ENCODE measurements at regions not wholly inside any gene's neighbourhood (a gene's known extent, or its start where the extent isn't known, plus 50 kb on each side); places are given as distances from the start of the nearest gene placed in this dataset.

DNA sequence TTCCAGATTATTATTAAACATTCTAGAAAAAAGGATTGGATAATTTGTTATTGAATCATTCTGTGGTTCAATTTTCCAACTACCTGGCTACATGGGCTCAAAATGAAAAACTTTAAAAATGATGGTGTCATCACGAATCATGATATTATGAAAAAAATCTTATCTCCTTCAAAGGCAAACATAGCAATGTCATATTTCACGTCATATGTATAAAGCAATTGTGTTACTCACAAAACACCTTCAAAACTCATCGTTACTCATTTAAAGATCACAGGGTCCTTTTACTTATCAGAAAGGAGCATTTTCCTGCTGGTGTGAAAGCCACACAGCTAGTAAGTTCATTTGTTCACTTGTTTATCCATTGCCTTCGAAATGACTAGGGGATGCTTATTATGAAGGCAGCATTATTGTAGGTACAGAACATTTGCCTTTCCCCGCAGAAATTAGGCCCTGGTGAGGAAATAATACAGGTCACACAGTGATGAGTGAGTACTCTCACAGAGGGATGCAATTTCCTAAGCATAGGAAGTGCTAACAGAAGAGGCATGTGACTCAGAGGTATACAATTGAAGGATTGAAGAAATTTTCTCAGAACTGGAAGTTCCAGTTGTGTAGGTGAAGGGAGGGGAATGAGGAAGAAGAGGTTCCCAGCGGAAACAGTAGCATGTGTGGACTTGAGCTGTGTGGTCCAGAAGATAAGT is 478.7 kb downstream of the INHBA start:
- Histone ChIP-seq H3K36me3 (no peaks in the 10 kb centered on the region), H3K9me3 (peaks cover 0 to 8% (median under 1%) of the 10 kb centered on the region in 4 donors), H3K4me1 (no peaks in the 10 kb centered on the region), H3K27me3 (no peaks in the 10 kb centered on the region), H3K4me3 (no peak overlapping the region), H3K27ac (no peak overlapping the region)
- TF ChIP-seq, protein P1, sequence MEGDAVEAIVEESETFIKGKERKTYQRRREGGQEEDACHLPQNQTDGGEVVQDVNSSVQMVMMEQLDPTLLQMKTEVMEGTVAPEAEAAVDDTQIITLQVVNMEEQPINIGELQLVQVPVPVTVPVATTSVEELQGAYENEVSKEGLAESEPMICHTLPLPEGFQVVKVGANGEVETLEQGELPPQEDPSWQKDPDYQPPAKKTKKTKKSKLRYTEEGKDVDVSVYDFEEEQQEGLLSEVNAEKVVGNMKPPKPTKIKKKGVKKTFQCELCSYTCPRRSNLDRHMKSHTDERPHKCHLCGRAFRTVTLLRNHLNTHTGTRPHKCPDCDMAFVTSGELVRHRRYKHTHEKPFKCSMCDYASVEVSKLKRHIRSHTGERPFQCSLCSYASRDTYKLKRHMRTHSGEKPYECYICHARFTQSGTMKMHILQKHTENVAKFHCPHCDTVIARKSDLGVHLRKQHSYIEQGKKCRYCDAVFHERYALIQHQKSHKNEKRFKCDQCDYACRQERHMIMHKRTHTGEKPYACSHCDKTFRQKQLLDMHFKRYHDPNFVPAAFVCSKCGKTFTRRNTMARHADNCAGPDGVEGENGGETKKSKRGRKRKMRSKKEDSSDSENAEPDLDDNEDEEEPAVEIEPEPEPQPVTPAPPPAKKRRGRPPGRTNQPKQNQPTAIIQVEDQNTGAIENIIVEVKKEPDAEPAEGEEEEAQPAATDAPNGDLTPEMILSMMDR (IDR thresholded peaks at IDR 0.05): no peak
- TF ChIP-seq EP300 (IDR thresholded peaks at IDR 0.05) (no peak), POLR2A (IDR thresholded peaks at IDR 0.05) (no peak), POLR2AphosphoS5 (IDR thresholded peaks at IDR 0.05) (no peak)
- intact Hi-C loops (cut with DNase I; ENCODE audit: low total_unique reads): no loop called here
- peak in 1 of 2 donors; percentile 20 for DNase-seq
- 59 to 73% (median 70%) methylated on average over 6 of the region's 6 CpGs for WGBS, 5 donors

DNA sequence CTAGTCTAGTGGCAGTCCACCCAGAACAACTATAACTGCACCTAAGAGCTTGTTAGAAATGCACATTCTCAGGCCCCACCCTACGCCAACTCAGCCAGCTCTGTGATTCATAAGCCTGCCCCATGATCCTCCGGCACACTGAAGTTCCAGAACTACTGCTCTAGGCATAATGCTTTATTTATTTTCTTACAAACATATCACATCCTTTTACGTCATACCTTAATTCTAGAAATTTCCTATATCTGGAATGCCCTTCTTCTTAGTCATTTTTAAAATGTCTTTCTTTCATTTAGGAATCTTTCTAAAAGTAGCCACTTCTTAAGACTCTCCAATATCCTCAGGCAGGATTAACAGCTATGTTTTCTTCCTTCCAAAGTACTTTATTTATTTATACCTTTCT is 480.1 kb downstream of the INHBA start:
- WGBS, 5 donors: 88 to 90% (median 89%) methylated on average over 3 of the region's 3 CpGs
- DNase-seq: no peak
- intact Hi-C loops (cut with DNase I; ENCODE audit: low total_unique reads): no loop called here
- Histone ChIP-seq H3K9me3 (no peaks in the 10 kb centered on the region), H3K36me3 (no peaks in the 10 kb centered on the region), H3K4me3 (no peak overlapping the region), H3K4me1 (no peaks in the 10 kb centered on the region), H3K27ac (no peak overlapping the region), H3K27me3 (no peaks in the 10 kb centered on the region)
- TF ChIP-seq POLR2A (IDR thresholded peaks at IDR 0.05) (no peak), EP300 (IDR thresholded peaks at IDR 0.05) (no peak), POLR2AphosphoS5 (IDR thresholded peaks at IDR 0.05) (no peak)
- TF ChIP-seq, protein P1 (IDR thresholded peaks at IDR 0.05): no peak

DNA sequence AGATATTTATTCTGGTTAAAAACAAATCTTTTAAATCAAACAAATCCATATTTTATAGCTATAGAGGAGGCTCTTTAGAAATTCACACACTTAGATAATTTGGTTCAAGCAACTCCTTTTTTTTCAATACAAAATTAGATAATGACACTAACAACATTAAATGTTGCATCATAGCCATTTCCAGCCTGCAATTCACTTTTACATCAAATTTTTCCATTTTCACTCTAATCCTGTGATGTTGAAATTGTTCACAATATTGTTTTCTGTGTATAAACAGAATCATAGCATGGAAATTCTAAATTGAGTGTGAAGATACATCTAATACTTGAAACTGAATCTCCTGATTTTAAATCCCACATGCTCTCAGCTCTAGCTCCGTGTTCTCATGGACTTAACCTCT is 482.6 kb downstream of the INHBA start:
- Histone ChIP-seq H3K36me3 (no peaks in the 10 kb centered on the region), H3K4me1 (no peaks in the 10 kb centered on the region)
- WGBS, 5 donors: 50 to 61% (median 54%) methylated on average over 1 of the region's 1 CpG

DNA sequence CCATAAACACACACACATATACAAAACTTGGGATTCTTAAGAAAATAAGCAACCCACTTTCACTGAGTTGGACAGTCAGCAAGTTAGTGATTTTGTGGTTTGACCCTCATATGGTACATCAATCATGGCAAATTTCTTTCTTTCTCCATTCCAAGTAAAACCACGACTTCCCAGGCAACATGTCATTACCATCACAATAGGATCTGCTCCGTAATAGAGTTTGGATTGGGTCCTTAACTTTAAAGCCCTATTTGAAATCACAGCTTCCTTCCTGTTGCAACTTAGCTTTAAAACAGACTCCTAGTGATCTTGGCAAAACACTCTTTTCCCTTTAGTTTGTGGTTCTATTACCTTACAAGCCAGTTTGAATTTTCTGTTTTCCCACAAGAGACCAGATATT is 483.6 kb downstream of the INHBA start:
- intact Hi-C loops (cut with DNase I; ENCODE audit: low total_unique reads): no loop called here
- WGBS, 5 donors: 25 to 60% (median 37%) methylated on average over 2 of the region's 2 CpGs
- DNase-seq: no peak

More for the DNA sequence above, 482.6 kb downstream of the INHBA start:
- H3K27me3 ChIP-seq: no peaks in the 10 kb centered on the region
- no peak overlapping the region for H3K27ac ChIP-seq
- H3K4me3 ChIP-seq: no peak overlapping the region
- TF ChIP-seq POLR2A (IDR thresholded peaks at IDR 0.05): no peak
- TF ChIP-seq POLR2AphosphoS5 (IDR thresholded peaks at IDR 0.05): no peak
- no peak for TF ChIP-seq EP300 (IDR thresholded peaks at IDR 0.05)
- TF ChIP-seq, protein P1 (IDR thresholded peaks at IDR 0.05): no peak
- no peaks in the 10 kb centered on the region for H3K9me3 ChIP-seq
- no peak for DNase-seq
- intact Hi-C loops (cut with DNase I; ENCODE audit: low total_unique reads): no loop called here

More for the DNA sequence above, 483.6 kb downstream of the INHBA start:
- H3K36me3 ChIP-seq: no peaks in the 10 kb centered on the region
- TF ChIP-seq POLR2A (IDR thresholded peaks at IDR 0.05) (no peak), EP300 (IDR thresholded peaks at IDR 0.05) (no peak), POLR2AphosphoS5 (IDR thresholded peaks at IDR 0.05) (no peak)
- TF ChIP-seq, protein P1 (IDR thresholded peaks at IDR 0.05): no peak
- no peak overlapping the region for H3K4me3 ChIP-seq
- no peaks in the 10 kb centered on the region for H3K27me3 ChIP-seq
- no peaks in the 10 kb centered on the region for H3K4me1 ChIP-seq
- no peak overlapping the region for H3K27ac ChIP-seq
- no peaks in the 10 kb centered on the region for H3K9me3 ChIP-seq

Measured in stomach (tissue), 8 donors.